GM23338 (cell line): ENCODE measurements at regions not wholly inside any gene's neighbourhood (a gene's known extent, or its start where the extent isn't known, plus 50 kb on each side); places are given as distances from the start of the nearest gene placed in this dataset.

ENCODE experiments used
- ATAC-seq: fragments of 200-7000 bp; cut with Tn5 transposase; 3 replicates; pipeline ENCODE4 v1.9.1; 2020
- DNase-seq: peaks from one replicate; pipeline ENCODE4 v3.0.0-alpha.2; 2015; ENCODE audit warnings: low spot score
- H2AFZ ChIP-seq: fragments of 200-600 bp; sonication (generic); 2 replicates; pipeline ENCODE4 v1.8.0; 2016; ENCODE audit warnings: antibody characterized with exemption, mild to moderate bottlenecking, moderate library complexity
- H3F3A ChIP-seq: fragments of 200-600 bp; sonication (generic); replicated peaks from 2 replicates; pipeline ENCODE4 v1.8.0; 2017; ENCODE audit warnings: antibody characterized with exemption, mixed run types, low read depth
- H3K27ac ChIP-seq: fragments of 200-600 bp; sonication (generic); 2 replicates; pipeline ENCODE4 v1.6.1; 2016; ENCODE audit warnings: low read depth
- H3K27me3 ChIP-seq: fragments of 200-600 bp; sonication (generic); 2 replicates; pipeline ENCODE4 v1.8.0; 2016; ENCODE audit warnings: mild to moderate bottlenecking, mixed run types, moderate library complexity; ENCODE audit not compliant: insufficient read depth
- H3K36me3 ChIP-seq: fragments of 200-600 bp; sonication (generic); 2 replicates; pipeline ENCODE4 v1.8.0; 2016; ENCODE audit warnings: mild to moderate bottlenecking; ENCODE audit not compliant: insufficient read depth
- H3K4me1 ChIP-seq: fragments of 200-600 bp; sonication (generic); 2 replicates; pipeline ENCODE4 v1.8.0; 2016; ENCODE audit warnings: mild to moderate bottlenecking, moderate library complexity; ENCODE audit not compliant: insufficient read depth
- H3K4me2 ChIP-seq: fragments of 200-600 bp; sonication (generic); 2 replicates; pipeline ENCODE4 v1.7.1; 2017; ENCODE audit warnings: mixed run types
- H3K4me3 ChIP-seq: fragments of 200-600 bp; sonication (generic); 2 replicates; pipeline ENCODE4 v1.6.1; 2016; ENCODE audit warnings: mixed run types
- H3K79me2 ChIP-seq: fragments of 200-600 bp; sonication (generic); replicated peaks from 2 replicates; pipeline ENCODE4 v1.8.0; 2017; ENCODE audit warnings: mild to moderate bottlenecking; ENCODE audit not compliant: insufficient read depth
- H3K9me2 ChIP-seq: fragments of 200-600 bp; sonication (generic); 2 replicates; pipeline ENCODE4 v1.8.0; 2017; ENCODE audit not compliant: insufficient read depth
- H4K20me1 ChIP-seq: fragments of 200-600 bp; sonication (generic); replicated peaks from 2 replicates; pipeline ENCODE4 v1.8.0; 2017; ENCODE audit warnings: mild to moderate bottlenecking; ENCODE audit not compliant: insufficient read depth
- H3K27ac Mint-ChIP-seq: 2 replicates; pipeline ENCODE4 v1.8.0; 2020; ENCODE audit warnings: inconsistent platforms, mild to moderate bottlenecking, moderate library complexity, mixed read lengths
- H3K27me3 Mint-ChIP-seq: 3 replicates; pipeline ENCODE4 v1.8.0; 2022; ENCODE audit warnings: low read depth, mild to moderate bottlenecking, moderate library complexity, mixed read lengths, inconsistent platforms; ENCODE audit not compliant: insufficient read depth, poor library complexity
- H3K36me3 Mint-ChIP-seq: 3 replicates; pipeline ENCODE4 v1.8.0; 2021; ENCODE audit warnings: low read depth, mild to moderate bottlenecking, inconsistent platforms, moderate library complexity, mixed read lengths
- H3K4me1 Mint-ChIP-seq: 3 replicates; pipeline ENCODE4 v1.8.0; 2020; ENCODE audit warnings: mild to moderate bottlenecking, inconsistent platforms, mixed read lengths
- H3K4me3 Mint-ChIP-seq: 3 replicates; pipeline ENCODE4 v1.8.0; 2021; ENCODE audit warnings: moderate library complexity, mild to moderate bottlenecking, inconsistent platforms, mixed read lengths
- H3K9me3 Mint-ChIP-seq: 3 replicates; pipeline ENCODE4 v1.8.0; 2020; ENCODE audit warnings: moderate library complexity, mild to moderate bottlenecking, inconsistent platforms, mixed read lengths
- CREB1 ChIP-seq: fragments of 250-450 bp; sonication (Bioruptor Pico); IDR thresholded peaks from 2 replicates; pipeline ENCODE4 v1.5.0; 2020; ENCODE audit warnings: low read depth, mild to moderate bottlenecking, moderate library complexity
- EZH2 ChIP-seq: fragments of 200-600 bp; sonication (generic); IDR thresholded peaks from one replicate; pipeline ENCODE4 v1.8.0; 2017; ENCODE audit warnings: antibody characterized with exemption, mild to moderate bottlenecking, low read depth; ENCODE audit not compliant: unreplicated experiment
- EZH2phosphoT487 ChIP-seq: fragments of 200-600 bp; sonication (generic); IDR thresholded peaks from one replicate; pipeline ENCODE4 v1.8.1; 2018; ENCODE audit warnings: antibody characterized with exemption; ENCODE audit not compliant: unreplicated experiment
- JUNB ChIP-seq: IDR thresholded peaks from one replicate; pipeline ENCODE4 v1.6.1; 2016; ENCODE audit warnings: antibody characterized with exemption; ENCODE audit not compliant: unreplicated experiment
- NANOG ChIP-seq: IDR thresholded peaks from 2 replicates; pipeline ENCODE4 v1.6.1; 2016; ENCODE audit warnings: antibody characterized with exemption, borderline replicate concordance
- POLR2AphosphoS5 ChIP-seq: IDR thresholded peaks from 2 replicates; pipeline ENCODE4 v1.6.1; 2016; ENCODE audit warnings: antibody characterized with exemption, low read depth
- STAT1 ChIP-seq: IDR thresholded peaks from one replicate; pipeline ENCODE4 v1.6.1; 2016; ENCODE audit warnings: antibody characterized with exemption; ENCODE audit not compliant: unreplicated experiment
- ZNF114 ChIP-seq: fragments of 250-450 bp; sonication (Bioruptor Pico); IDR thresholded peaks from 2 replicates; pipeline ENCODE4 v1.5.0; 2020; ENCODE audit warnings: mild to moderate bottlenecking, moderate library complexity
- TF ChIP-seq, protein P1 (sequence below): fragments of 250-450 bp; sonication (Bioruptor Pico); IDR thresholded peaks from 2 replicates; pipeline ENCODE4 v1.5.0; 2020; ENCODE audit warnings: mild to moderate bottlenecking, moderate library complexity

DNA sequence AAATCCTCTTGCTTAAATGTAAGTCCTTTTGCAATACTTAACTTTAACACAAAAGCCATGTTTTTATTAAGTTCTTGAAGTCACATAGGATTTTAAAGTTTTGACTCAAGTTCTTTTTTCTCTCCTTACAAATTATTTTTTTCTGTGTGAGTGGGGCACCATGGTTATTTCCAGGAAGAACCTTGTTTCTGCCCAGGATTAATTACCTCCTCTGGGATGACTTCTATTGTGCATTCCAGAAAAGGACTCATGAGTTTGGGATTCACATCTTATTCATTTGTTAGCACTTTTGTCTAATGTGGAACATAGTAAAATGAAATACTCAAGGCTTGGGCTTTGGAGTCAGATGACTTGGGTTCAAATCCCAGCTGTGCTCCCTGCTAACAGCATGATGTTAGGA is 421.4 kb upstream of the WWC1 start (continued):
- TF ChIP-seq, protein P1, sequence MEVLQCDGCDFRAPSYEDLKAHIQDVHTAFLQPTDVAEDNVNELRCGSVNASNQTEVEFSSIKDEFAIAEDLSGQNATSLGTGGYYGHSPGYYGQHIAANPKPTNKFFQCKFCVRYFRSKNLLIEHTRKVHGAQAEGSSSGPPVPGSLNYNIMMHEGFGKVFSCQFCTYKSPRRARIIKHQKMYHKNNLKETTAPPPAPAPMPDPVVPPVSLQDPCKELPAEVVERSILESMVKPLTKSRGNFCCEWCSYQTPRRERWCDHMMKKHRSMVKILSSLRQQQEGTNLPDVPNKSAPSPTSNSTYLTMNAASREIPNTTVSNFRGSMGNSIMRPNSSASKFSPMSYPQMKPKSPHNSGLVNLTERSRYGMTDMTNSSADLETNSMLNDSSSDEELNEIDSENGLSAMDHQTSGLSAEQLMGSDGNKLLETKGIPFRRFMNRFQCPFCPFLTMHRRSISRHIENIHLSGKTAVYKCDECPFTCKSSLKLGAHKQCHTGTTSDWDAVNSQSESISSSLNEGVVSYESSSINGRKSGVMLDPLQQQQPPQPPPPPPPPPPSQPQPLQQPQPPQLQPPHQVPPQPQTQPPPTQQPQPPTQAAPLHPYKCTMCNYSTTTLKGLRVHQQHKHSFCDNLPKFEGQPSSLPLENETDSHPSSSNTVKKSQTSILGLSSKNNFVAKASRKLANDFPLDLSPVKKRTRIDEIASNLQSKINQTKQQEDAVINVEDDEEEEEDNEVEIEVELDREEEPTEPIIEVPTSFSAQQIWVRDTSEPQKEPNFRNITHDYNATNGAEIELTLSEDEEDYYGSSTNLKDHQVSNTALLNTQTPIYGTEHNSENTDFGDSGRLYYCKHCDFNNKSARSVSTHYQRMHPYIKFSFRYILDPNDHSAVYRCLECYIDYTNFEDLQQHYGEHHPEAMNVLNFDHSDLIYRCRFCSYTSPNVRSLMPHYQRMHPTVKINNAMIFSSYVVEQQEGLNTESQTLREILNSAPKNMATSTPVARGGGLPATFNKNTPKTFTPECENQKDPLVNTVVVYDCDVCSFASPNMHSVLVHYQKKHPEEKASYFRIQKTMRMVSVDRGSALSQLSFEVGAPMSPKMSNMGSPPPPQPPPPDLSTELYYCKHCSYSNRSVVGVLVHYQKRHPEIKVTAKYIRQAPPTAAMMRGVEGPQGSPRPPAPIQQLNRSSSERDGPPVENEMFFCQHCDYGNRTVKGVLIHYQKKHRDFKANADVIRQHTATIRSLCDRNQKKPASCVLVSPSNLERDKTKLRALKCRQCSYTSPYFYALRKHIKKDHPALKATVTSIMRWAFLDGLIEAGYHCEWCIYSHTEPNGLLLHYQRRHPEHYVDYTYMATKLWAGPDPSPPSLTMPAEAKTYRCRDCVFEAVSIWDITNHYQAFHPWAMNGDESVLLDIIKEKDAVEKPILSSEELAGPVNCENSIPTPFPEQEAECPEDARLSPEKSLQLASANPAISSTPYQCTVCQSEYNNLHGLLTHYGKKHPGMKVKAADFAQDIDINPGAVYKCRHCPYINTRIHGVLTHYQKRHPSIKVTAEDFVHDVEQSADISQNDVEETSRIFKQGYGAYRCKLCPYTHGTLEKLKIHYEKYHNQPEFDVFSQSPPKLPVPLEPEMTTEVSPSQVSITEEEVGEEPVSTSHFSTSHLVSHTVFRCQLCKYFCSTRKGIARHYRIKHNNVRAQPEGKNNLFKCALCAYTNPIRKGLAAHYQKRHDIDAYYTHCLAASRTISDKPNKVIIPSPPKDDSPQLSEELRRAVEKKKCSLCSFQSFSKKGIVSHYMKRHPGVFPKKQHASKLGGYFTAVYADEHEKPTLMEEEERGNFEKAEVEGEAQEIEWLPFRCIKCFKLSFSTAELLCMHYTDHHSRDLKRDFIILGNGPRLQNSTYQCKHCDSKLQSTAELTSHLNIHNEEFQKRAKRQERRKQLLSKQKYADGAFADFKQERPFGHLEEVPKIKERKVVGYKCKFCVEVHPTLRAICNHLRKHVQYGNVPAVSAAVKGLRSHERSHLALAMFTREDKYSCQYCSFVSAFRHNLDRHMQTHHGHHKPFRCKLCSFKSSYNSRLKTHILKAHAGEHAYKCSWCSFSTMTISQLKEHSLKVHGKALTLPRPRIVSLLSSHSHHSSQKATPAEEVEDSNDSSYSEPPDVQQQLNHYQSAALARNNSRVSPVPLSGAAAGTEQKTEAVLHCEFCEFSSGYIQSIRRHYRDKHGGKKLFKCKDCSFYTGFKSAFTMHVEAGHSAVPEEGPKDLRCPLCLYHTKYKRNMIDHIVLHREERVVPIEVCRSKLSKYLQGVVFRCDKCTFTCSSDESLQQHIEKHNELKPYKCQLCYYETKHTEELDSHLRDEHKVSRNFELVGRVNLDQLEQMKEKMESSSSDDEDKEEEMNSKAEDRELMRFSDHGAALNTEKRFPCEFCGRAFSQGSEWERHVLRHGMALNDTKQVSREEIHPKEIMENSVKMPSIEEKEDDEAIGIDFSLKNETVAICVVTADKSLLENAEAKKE (CRISPR knock-in tag), result no peak
- TF ChIP-seq JUNB (no peak), CREB1 (no peak)

DNA sequence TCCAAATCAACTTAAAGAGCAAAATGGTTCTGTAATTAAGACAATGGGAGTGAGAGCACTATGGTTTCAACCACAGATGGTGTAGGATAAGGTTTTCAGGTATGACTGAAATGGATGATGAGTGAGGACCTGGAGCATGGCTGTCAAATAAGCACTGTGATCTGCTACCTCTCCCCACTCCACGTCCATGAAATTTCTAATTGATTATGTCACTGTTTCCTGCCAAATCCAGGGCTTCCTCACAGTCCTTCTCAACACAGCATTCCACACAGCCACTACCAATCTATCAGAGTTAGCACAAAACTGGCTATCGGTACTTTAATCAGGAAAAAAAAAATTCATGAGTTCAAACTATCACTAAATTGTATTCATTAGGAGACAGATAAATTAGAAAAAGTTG is 420.4 kb upstream of the WWC1 start:
- H3K36me3 Mint-ChIP-seq, result peaks cover 2% of the 10 kb centered on the region; the same call in 1 of the 3 replicates
- no peak overlapping the region for H3K4me3 Mint-ChIP-seq
- no peak overlapping the region for H3K27ac Mint-ChIP-seq
- Histone ChIP-seq H3K36me3 (no peaks in the 10 kb centered on the region), H3K4me3 (no peak overlapping the region), H3K4me1 (no peaks in the 10 kb centered on the region), H4K20me1 (no peaks in the 10 kb centered on the region), H3K4me2 (no peak overlapping the region), H3K79me2 (no peaks in the 10 kb centered on the region), H3K9me2 (peaks cover 10% of the 10 kb centered on the region; the same call in 1 of the 2 replicates), H3K27ac (no peak overlapping the region), H3F3A (no peaks in the 10 kb centered on the region), H2AFZ (no peak overlapping the region), H3K27me3 (no peaks in the 10 kb centered on the region)
- H3K27me3 Mint-ChIP-seq, result no peaks in the 10 kb centered on the region
- DNase-seq (no peak), ATAC-seq (no peak)
- no peaks in the 10 kb centered on the region for H3K4me1 Mint-ChIP-seq
- H3K9me3 Mint-ChIP-seq, result no peaks in the 10 kb centered on the region
- TF ChIP-seq POLR2AphosphoS5 (no peak), JUNB (no peak), NANOG (no peak), ZNF114 (CRISPR knock-in tag) (no peak), STAT1 (no peak), EZH2 (no peak), EZH2phosphoT487 (no peak)
- TF ChIP-seq, protein P1 (CRISPR knock-in tag), result no peak
